Prostate gland (tissue), 2 donors: ENCODE measurements at regions not wholly inside any gene's neighbourhood (a gene's known extent, or its start where the extent isn't known, plus 50 kb on each side); places are given as distances from the start of the nearest gene placed in this dataset.

Experiments used
- DNase-seq: peaks from one replicate; pipeline ENCODE4 v3.0.0-alpha.2; 2019; ENCODE audit warnings: low spot score
- H3K27ac ChIP-seq, 2 donors: fragments of 200-600 bp; sonication (generic); 2 replicates each; pipeline ENCODE4 v1.5.1; 2017 to 2019
- H3K27me3 ChIP-seq: fragments of 200-600 bp; sonication (generic); replicated peaks from 2 replicates; pipeline ENCODE4 v1.5.1; 2019; ENCODE audit not compliant: insufficient read depth
- H3K36me3 ChIP-seq, 2 donors: fragments of 200-600 bp; sonication (generic); 1 replicate in 1 of 2; 2 replicates in 1 of 2; pipeline versions ENCODE4 v1.5.1 to v1.8.1; 2017 to 2019
- H3K4me1 ChIP-seq: fragments of 200-600 bp; sonication (generic); replicated peaks from 2 replicates; pipeline ENCODE4 v1.5.1; 2019
- H3K4me3 ChIP-seq, 2 donors: fragments of 200-600 bp; sonication (generic); 2 replicates each; pipeline ENCODE4 v1.5.1; 2017 to 2019
- H3K9me3 ChIP-seq: fragments of 200-600 bp; sonication (generic); 2 replicates; pipeline ENCODE4 v1.5.1; 2017
- POLR2A ChIP-seq: fragments of 450-650 bp; IDR thresholded peaks from one replicate; pipeline ENCODE4 v1.6.1; 2016; ENCODE audit warnings: antibody characterized with exemption, mild to moderate bottlenecking
- POLR2AphosphoS5 ChIP-seq: sonication (generic); formaldehyde crosslinking; IDR thresholded peaks from one replicate; pipeline ENCODE4 v1.6.1; 2017; ENCODE audit warnings: antibody characterized with exemption
- WGBS: methylation state at CpG from one replicate; pipeline ENCODE4 v1.1.5; 2018; 5-methylcytosine and 5-hydroxymethylcytosine counted together
- intact Hi-C: fragments of 100-400 bp; cut with DNase I; formaldehyde crosslinking; loops from one replicate; pipeline ENCODE4 v1.14.2; 2022
- TF ChIP-seq, protein P1 (sequence below), 4 experiments: fragments of 200-600 bp in 2 of 4; fragments of 450-650 bp in 2 of 4; sonication (generic) in 2 of 4; IDR thresholded peaks; 1 replicate in 3 of 4; 2 replicates in 1 of 4; pipeline ENCODE4 v1.5.1; 2016 to 2019; ENCODE audit warnings: antibody characterized with exemption in 4 of 4, mild to moderate bottlenecking in 2 of 4, moderate library complexity in 2 of 4

DNA sequence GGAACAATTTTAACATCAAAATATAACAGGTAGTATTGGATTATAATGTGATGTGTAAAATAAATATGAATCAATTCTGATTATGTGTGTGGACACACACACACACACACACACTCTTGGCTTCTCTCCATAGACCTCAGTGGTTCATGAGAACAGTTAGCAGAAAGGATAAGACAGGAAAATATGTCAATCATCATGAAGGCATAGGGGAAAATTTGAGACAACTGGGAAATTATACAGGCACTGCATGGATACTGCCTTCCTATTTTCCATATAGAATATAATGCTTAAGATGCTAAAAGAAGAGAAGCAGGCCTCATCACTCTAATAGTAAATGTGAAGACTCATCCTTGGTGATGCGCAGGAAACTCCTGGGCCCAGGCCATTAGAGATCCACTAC, 884.5 kb downstream of the SUCLG1 start:
- no peaks in the 10 kb centered on the region for H3K27me3 ChIP-seq
- TF ChIP-seq POLR2AphosphoS5 (no peak), POLR2A (no peak)
- TF ChIP-seq, protein P1, sequence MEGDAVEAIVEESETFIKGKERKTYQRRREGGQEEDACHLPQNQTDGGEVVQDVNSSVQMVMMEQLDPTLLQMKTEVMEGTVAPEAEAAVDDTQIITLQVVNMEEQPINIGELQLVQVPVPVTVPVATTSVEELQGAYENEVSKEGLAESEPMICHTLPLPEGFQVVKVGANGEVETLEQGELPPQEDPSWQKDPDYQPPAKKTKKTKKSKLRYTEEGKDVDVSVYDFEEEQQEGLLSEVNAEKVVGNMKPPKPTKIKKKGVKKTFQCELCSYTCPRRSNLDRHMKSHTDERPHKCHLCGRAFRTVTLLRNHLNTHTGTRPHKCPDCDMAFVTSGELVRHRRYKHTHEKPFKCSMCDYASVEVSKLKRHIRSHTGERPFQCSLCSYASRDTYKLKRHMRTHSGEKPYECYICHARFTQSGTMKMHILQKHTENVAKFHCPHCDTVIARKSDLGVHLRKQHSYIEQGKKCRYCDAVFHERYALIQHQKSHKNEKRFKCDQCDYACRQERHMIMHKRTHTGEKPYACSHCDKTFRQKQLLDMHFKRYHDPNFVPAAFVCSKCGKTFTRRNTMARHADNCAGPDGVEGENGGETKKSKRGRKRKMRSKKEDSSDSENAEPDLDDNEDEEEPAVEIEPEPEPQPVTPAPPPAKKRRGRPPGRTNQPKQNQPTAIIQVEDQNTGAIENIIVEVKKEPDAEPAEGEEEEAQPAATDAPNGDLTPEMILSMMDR (IDR thresholded peaks at IDR 0.05), result no peak
- H3K36me3 ChIP-seq, result no peaks in the 10 kb centered on the region
- H3K9me3 ChIP-seq, result no peaks in the 10 kb centered on the region
- no peak for DNase-seq
- no peak overlapping the region for H3K27ac ChIP-seq
- 100% methylated on average over 1 of the region's 1 CpG for WGBS
- H3K4me1 ChIP-seq, result no peaks in the 10 kb centered on the region
- H3K4me3 ChIP-seq, result no peak overlapping the region
- intact Hi-C loops, result no loop called here

DNA sequence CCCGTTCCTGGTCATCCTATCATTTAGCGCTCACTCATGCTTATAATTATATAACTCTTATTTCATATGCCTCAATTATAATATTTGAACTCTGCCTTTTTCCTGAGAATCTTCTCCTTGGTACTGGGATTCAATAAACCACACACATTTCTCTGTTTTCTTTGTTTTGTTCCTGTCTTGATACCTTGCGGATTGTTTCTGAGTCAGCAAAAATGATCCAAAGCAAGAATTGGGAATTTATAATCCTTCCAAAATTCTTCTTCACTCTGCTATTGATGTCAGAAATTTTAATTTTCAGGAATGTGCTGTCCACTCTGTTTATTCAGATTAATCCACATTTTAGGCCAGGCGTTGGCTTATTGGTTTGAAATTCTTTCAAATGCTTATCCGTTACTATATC, 886.0 kb downstream of the SUCLG1 start:
- intact Hi-C loops, result no loop called here
- H3K4me3 ChIP-seq, result no peak overlapping the region
- no peaks in the 10 kb centered on the region for H3K27me3 ChIP-seq
- H3K27ac ChIP-seq, result no peak overlapping the region
- 98% methylated on average over 5 of the region's 5 CpGs for WGBS
- H3K9me3 ChIP-seq, result no peaks in the 10 kb centered on the region
- DNase-seq, result no peak
- no peaks in the 10 kb centered on the region for H3K4me1 ChIP-seq
- TF ChIP-seq POLR2A, result no peak
- TF ChIP-seq, protein P1 (IDR thresholded peaks at IDR 0.05), result no peak
- no peak for TF ChIP-seq POLR2AphosphoS5
- H3K36me3 ChIP-seq, result no peaks in the 10 kb centered on the region

DNA sequence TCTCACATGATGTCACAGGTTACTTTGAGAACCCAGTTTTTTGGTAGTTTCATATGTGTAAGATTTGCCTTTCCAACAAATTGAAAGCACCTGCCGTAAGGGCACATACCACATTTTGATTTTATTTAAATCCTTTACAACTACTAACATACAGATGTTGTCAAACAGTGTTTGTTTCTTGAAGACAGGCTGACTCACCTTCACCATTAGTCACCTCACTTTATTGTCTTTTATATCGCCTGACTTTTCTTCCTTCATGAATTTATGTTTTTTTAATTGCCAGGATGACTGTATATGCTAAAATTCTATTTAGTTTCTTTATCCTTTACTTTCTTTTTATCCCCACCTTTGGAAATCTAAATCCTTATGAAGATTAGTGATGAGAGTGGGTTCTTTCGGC, 886.7 kb downstream of the SUCLG1 start:
- 90% methylated on average over 3 of the region's 3 CpGs for WGBS
- intact Hi-C loops, result no loop called here
- no peak for DNase-seq

DNA sequence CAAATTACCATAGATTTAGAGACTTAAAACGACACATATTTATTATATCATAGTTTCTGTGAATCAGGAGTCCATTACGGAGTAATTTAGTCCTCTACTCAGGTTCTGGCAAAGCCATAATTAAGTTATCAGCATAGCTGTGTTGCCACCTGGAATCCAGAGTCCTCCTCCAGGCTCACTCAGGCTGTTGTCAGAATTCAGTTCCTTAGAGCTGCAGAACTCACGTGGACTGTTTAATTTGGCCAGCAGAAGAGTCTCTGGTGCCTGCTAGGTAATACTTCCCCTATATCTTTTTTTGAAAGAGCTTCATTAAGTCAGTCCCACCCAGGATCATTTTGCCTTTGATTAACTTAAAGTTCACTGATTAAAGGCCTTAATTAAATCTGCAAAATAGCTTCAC, 891.5 kb downstream of the SUCLG1 start:
- no peaks in the 10 kb centered on the region for H3K36me3 ChIP-seq
- no peaks in the 10 kb centered on the region for H3K27me3 ChIP-seq
- H3K4me3 ChIP-seq, result no peak overlapping the region
- H3K4me1 ChIP-seq, result no peaks in the 10 kb centered on the region
- DNase-seq, result no peak
- H3K9me3 ChIP-seq, result no peaks in the 10 kb centered on the region
- 91% methylated on average over 3 of the region's 3 CpGs for WGBS
- H3K27ac ChIP-seq, result no peak overlapping the region
- no peak for TF ChIP-seq POLR2A
- no peak for TF ChIP-seq POLR2AphosphoS5
- TF ChIP-seq, protein P1 (IDR thresholded peaks at IDR 0.05), result no peak
- intact Hi-C loops, result no loop called here

More for the DNA sequence above, 886.7 kb downstream of the SUCLG1 start:
- TF ChIP-seq POLR2A, result no peak
- TF ChIP-seq, protein P1 (IDR thresholded peaks at IDR 0.05), result no peak
- no peak for TF ChIP-seq POLR2AphosphoS5
- no peak overlapping the region for H3K27ac ChIP-seq
- no peaks in the 10 kb centered on the region for H3K4me1 ChIP-seq
- no peaks in the 10 kb centered on the region for H3K27me3 ChIP-seq
- no peak overlapping the region for H3K4me3 ChIP-seq
- no peaks in the 10 kb centered on the region for H3K9me3 ChIP-seq
- H3K36me3 ChIP-seq, result no peaks in the 10 kb centered on the region

DNA sequence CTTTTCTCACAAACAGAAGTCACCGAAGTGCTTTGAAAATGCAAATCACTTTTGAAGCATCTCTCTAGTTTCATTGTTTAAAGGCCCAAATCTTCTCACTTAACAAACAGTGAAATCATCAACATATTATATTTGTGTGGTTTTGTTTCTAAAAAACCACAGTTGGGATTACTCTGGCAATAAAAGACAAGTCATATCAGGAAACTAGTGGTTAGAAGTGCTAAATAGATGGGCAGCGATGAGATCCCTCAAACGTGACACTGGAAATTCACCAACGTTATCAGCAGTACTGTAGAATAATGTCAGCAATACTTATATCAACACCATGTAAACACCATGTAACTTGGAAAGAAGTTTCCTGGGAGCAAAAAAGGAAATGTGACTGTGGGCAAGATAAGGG, 893.5 kb downstream of the SUCLG1 start:
- Histone ChIP-seq H3K4me3 (no peak overlapping the region), H3K4me1 (no peaks in the 10 kb centered on the region), H3K9me3 (no peaks in the 10 kb centered on the region), H3K27ac (no peak overlapping the region), H3K27me3 (no peaks in the 10 kb centered on the region), H3K36me3 (no peaks in the 10 kb centered on the region)
- WGBS, result 76% methylated on average over 4 of the region's 4 CpGs
- TF ChIP-seq, protein P1 (IDR thresholded peaks at IDR 0.05), result no peak
- no peak for TF ChIP-seq POLR2AphosphoS5
- no peak for TF ChIP-seq POLR2A
- no peak for DNase-seq
- intact Hi-C loops, result no loop called here
